Skeletal muscle tissue (tissue), 3 donors: ENCODE measurements at regions not wholly inside any gene's neighbourhood (a gene's known extent, or its start where the extent isn't known, plus 50 kb on each side); places are given as distances from the start of the nearest gene placed in this dataset.

Source experiments
- H3K27ac ChIP-seq: one replicate; pipeline ENCODE4 v1.7.0; 2013; ENCODE audit warnings: mild to moderate bottlenecking, low read depth, low read length, inconsistent platforms
- H3K27me3 ChIP-seq, 3 donors: one replicate each; pipeline ENCODE4 v1.7.0; 2013; ENCODE audit warnings: low read length in 3 of 3; ENCODE audit not compliant: control insufficient read depth in 3 of 3, insufficient read depth in 3 of 3
- H3K36me3 ChIP-seq, 3 donors: one replicate each; pipeline ENCODE4 v1.7.0; 2013; ENCODE audit warnings: low read length in 3 of 3; ENCODE audit not compliant: control insufficient read depth in 3 of 3, insufficient read depth in 3 of 3
- H3K4me1 ChIP-seq, 3 donors: one replicate each; pipeline ENCODE4 v1.7.0; 2013; ENCODE audit warnings: low read length in 3 of 3, mild to moderate bottlenecking in 3 of 3; ENCODE audit not compliant: control insufficient read depth in 3 of 3, insufficient read depth in 3 of 3
- H3K4me3 ChIP-seq, 3 donors: one replicate each; pipeline ENCODE4 v1.7.0; 2013; ENCODE audit warnings: low read length in 3 of 3
- H3K9ac ChIP-seq, 3 donors: one replicate each; pipeline ENCODE4 v1.7.0; 2013; ENCODE audit warnings: low read length in 3 of 3, mild to moderate bottlenecking in 3 of 3, moderate library complexity in 2 of 3, low read depth in 1 of 3
- H3K9me3 ChIP-seq, 3 donors: one replicate each; pipeline ENCODE4 v1.7.0; 2013; ENCODE audit warnings: low read length in 3 of 3; ENCODE audit not compliant: control insufficient read depth in 3 of 3
- donor health status: Osteomylitis.

- H3K9me3 ChIP-seq, result no peaks in the 10 kb centered on the region
- H3K9ac ChIP-seq, result no peak overlapping the region
- H3K27me3 ChIP-seq, result no peaks in the 10 kb centered on the region
- H3K4me3 ChIP-seq, result no peak overlapping the region
- no peaks in the 10 kb centered on the region for H3K36me3 ChIP-seq
- H3K27ac ChIP-seq, result no peak overlapping the region
- H3K4me1 ChIP-seq, result no peaks in the 10 kb centered on the region
Observed at GRCh38 chr4:33395731-33396485, 2675.7 kb downstream of the PCDH7 start.

- Histone ChIP-seq H3K36me3 (no peaks in the 10 kb centered on the region), H3K27ac (no peak overlapping the region), H3K9ac (no peak overlapping the region), H3K4me1 (no peaks in the 10 kb centered on the region), H3K4me3 (no peak overlapping the region), H3K27me3 (no peaks in the 10 kb centered on the region), H3K9me3 (no peaks in the 10 kb centered on the region)
Observed at GRCh38 chr4:33400504-33400903, 2680.3 kb downstream of the PCDH7 start.

- no peaks in the 10 kb centered on the region for H3K27me3 ChIP-seq
- H3K27ac ChIP-seq, result no peak overlapping the region
- H3K9me3 ChIP-seq, result no peaks in the 10 kb centered on the region
- no peak overlapping the region for H3K4me3 ChIP-seq
- no peak overlapping the region for H3K9ac ChIP-seq
- H3K4me1 ChIP-seq, result no peaks in the 10 kb centered on the region
- no peaks in the 10 kb centered on the region for H3K36me3 ChIP-seq
Observed at GRCh38 chr4:33407496-33407895, 2687.3 kb downstream of the PCDH7 start.

- Histone ChIP-seq H3K9ac (no peak overlapping the region), H3K4me1 (no peaks in the 10 kb centered on the region), H3K36me3 (no peaks in the 10 kb centered on the region), H3K9me3 (no peaks in the 10 kb centered on the region), H3K27ac (no peak overlapping the region), H3K4me3 (no peak overlapping the region), H3K27me3 (no peaks in the 10 kb centered on the region)
Observed at GRCh38 chr4:33411182-33411581, 2691.0 kb downstream of the PCDH7 start.

GRCh38 chr4:33421887-33422286 is 2701.7 kb downstream of the PCDH7 start:
- no peak overlapping the region for H3K9ac ChIP-seq
- peaks cover 0 to 2% (median 0%) of the 10 kb centered on the region in 3 donors for H3K4me1 ChIP-seq
- no peaks in the 10 kb centered on the region for H3K27me3 ChIP-seq
- H3K27ac ChIP-seq, result no peak overlapping the region
- H3K9me3 ChIP-seq, result no peaks in the 10 kb centered on the region
- no peak overlapping the region for H3K4me3 ChIP-seq
- no peaks in the 10 kb centered on the region for H3K36me3 ChIP-seq

- Histone ChIP-seq H3K4me3 (no peak overlapping the region), H3K27me3 (no peaks in the 10 kb centered on the region)
Observed at GRCh38 chr4:33422656-33423055, 2702.5 kb downstream of the PCDH7 start.

GRCh38 chr4:33425936-33426335 is 2705.8 kb downstream of the PCDH7 start:
- no peaks in the 10 kb centered on the region for H3K9me3 ChIP-seq
- H3K27me3 ChIP-seq, result no peaks in the 10 kb centered on the region
- peaks cover 0 to 2% (median 0%) of the 10 kb centered on the region in 3 donors for H3K4me1 ChIP-seq
- no peaks in the 10 kb centered on the region for H3K36me3 ChIP-seq
- no peak overlapping the region for H3K9ac ChIP-seq
- no peak overlapping the region for H3K4me3 ChIP-seq
- H3K27ac ChIP-seq, result no peak overlapping the region

More at GRCh38 chr4:33422656-33423055, 2702.5 kb downstream of the PCDH7 start:
- no peak overlapping the region for H3K9ac ChIP-seq
- no peaks in the 10 kb centered on the region for H3K9me3 ChIP-seq
- no peaks in the 10 kb centered on the region for H3K36me3 ChIP-seq
- H3K4me1 ChIP-seq, result peaks cover 0 to 2% (median 0%) of the 10 kb centered on the region in 3 donors
- no peak overlapping the region for H3K27ac ChIP-seq

GRCh38 chr4:33427676-33428075 is 2707.5 kb downstream of the PCDH7 start:
- H3K27ac ChIP-seq, result no peak overlapping the region

GRCh38 chr4:33429971-33430370 is 2709.8 kb downstream of the PCDH7 start:
- Histone ChIP-seq H3K9me3 (no peaks in the 10 kb centered on the region), H3K4me3 (no peak overlapping the region), H3K36me3 (no peaks in the 10 kb centered on the region), H3K9ac (no peak overlapping the region), H3K4me1 (no peaks in the 10 kb centered on the region), H3K27ac (no peak overlapping the region), H3K27me3 (no peaks in the 10 kb centered on the region)

More at GRCh38 chr4:33427676-33428075, 2707.5 kb downstream of the PCDH7 start:
- peaks cover 0 to 2% (median 0%) of the 10 kb centered on the region in 3 donors for H3K4me1 ChIP-seq
- H3K27me3 ChIP-seq, result no peaks in the 10 kb centered on the region
- no peaks in the 10 kb centered on the region for H3K9me3 ChIP-seq
- no peaks in the 10 kb centered on the region for H3K36me3 ChIP-seq
- H3K9ac ChIP-seq, result no peak overlapping the region
- H3K4me3 ChIP-seq, result no peak overlapping the region

- H3K27me3 ChIP-seq, result no peaks in the 10 kb centered on the region
- H3K4me3 ChIP-seq, result no peak overlapping the region
- no peaks in the 10 kb centered on the region for H3K9me3 ChIP-seq
- H3K36me3 ChIP-seq, result no peaks in the 10 kb centered on the region
- no peak overlapping the region for H3K9ac ChIP-seq
- H3K27ac ChIP-seq, result no peak overlapping the region
- H3K4me1 ChIP-seq, result no peaks in the 10 kb centered on the region
Observed at GRCh38 chr4:33437406-33437805, 2717.2 kb downstream of the PCDH7 start.
